ENCODE measurements at regions not wholly inside any gene's neighbourhood (a gene's known extent, or its start where the extent isn't known, plus 50 kb on each side); places are given as distances from the start of the nearest gene placed in this dataset.

GRCh38 chr13:105572401-105572800 lies 963.1 kb downstream of the EFNB2 start:
- no peak overlapping the region for H3K9ac ChIP-seq (replicated peaks in 1 of 4; ENCODE audit: extremely low read depth in 1 of 4, low read depth in 3 of 4, low read length in 3 of 4)
- no peak overlapping the region for H2AK5ac ChIP-seq (ENCODE audit: low read depth, low read length)
- no peaks in the 10 kb centered on the region for H3K4me1 ChIP-seq (replicated peaks in 1 of 4; ENCODE audit: control insufficient read depth in 3 of 4, insufficient read depth in 4 of 4, low read length in 3 of 4)
- POLR2A ChIA-PET (ENCODE audit: partially characterized antibody): no interaction called here
- H3K14ac ChIP-seq (ENCODE audit: insufficient read length): no peak overlapping the region
- no peak overlapping the region for H2BK15ac ChIP-seq (ENCODE audit: low read length)
- no peak overlapping the region for H3K4ac ChIP-seq (replicated peaks; ENCODE audit: insufficient read length, low read depth, low read length)
- H2BK120ac ChIP-seq (replicated peaks; ENCODE audit: low read depth, low read length): no peak overlapping the region
- H3K36me3 ChIP-seq (ENCODE audit: control insufficient read depth in 2 of 4, insufficient read depth in 4 of 4, low read length in 3 of 4): no peaks in the 10 kb centered on the region
- H2BK20ac ChIP-seq (ENCODE audit: low read length): no peak overlapping the region
- FAIRE-seq (no peak), DNase-seq (ENCODE audit: low read depth in 1 of 2, low spot score in 2 of 2) (no peak)
- no peak overlapping the region for H3K4me3 ChIP-seq (ENCODE audit: extremely low read depth in 1 of 4, insufficient read depth in 2 of 4, low read depth in 3 of 4, low read length in 4 of 4)
- H3K4me2 ChIP-seq (ENCODE audit: insufficient read depth in 1 of 2, low read depth in 2 of 2, low read length in 2 of 2): no peak overlapping the region
- H3K27me3 ChIP-seq (replicated peaks in 1 of 4; ENCODE audit: control insufficient read depth in 3 of 4, extremely low read depth in 1 of 4, insufficient read depth in 3 of 4, low read length in 3 of 4): no peaks in the 10 kb centered on the region
- no peaks in the 10 kb centered on the region for H3K23me2 ChIP-seq (ENCODE audit: low read depth, low read length)
- WGBS, 2 experiments (ENCODE audit: extremely low coverage in 1 of 2, insufficient coverage in 1 of 2, insufficient read length in 1 of 2, insufficient replicate concordance in 2 of 2, low coverage in 1 of 2, low lambda C conversion rate in 2 of 2, missing lambda C conversion rate in 1 of 2): 75% methylated on average over 1 of the region's 1 CpG; no CpG with 5 or more reads in 1 of the 2 experiments
- H4K20me1 ChIP-seq (replicated peaks in 1 of 2; ENCODE audit: control insufficient read depth in 1 of 2, insufficient read depth in 2 of 2, low read length in 2 of 2): no peaks in the 10 kb centered on the region
- no peak overlapping the region for H2BK5ac ChIP-seq (ENCODE audit: low read depth, low read length)
- CTCF ChIA-PET (ENCODE audit: partially characterized antibody): interaction anchor here (0.6 kb wide), 1 partner anchor 1636 kb away, joined by 3 read pairs; no protein-coding TSS in a partner anchor
- H3K18ac ChIP-seq (ENCODE audit: extremely low read depth, low read length): no peak overlapping the region
- no peak overlapping the region for H2BK12ac ChIP-seq (ENCODE audit: low read depth, low read length)
- H3K79me1 ChIP-seq (ENCODE audit: low read depth, low read length): no peaks in the 10 kb centered on the region
- H3K56ac ChIP-seq (replicated peaks; ENCODE audit: insufficient read length, low read depth, low read length): no peak overlapping the region
- H4K8ac ChIP-seq (ENCODE audit: extremely low read depth, insufficient read depth, low read length): no peak overlapping the region
- no peak overlapping the region for H3K23ac ChIP-seq (ENCODE audit: insufficient read length)
- H3K27ac ChIP-seq (ENCODE audit: low read depth, low read length): no peak overlapping the region
- no peak overlapping the region for H4K5ac ChIP-seq (ENCODE audit: insufficient read length, low read depth, low read length)
- peaks cover 2 to 4% of the 10 kb centered on the region in 2 experiments; a peak in 1 of 4 replicates for H3K9me3 ChIP-seq (ENCODE audit: insufficient read depth in 2 of 2, low read depth in 1 of 2, low read length in 1 of 2)
- H4K91ac ChIP-seq (replicated peaks; ENCODE audit: insufficient read length, low read length): no peak overlapping the region
- H2AFZ ChIP-seq (ENCODE audit: low read length): no peak overlapping the region
- H3K79me2 ChIP-seq (ENCODE audit: control insufficient read depth in 1 of 2, insufficient read depth in 2 of 2, low read length in 2 of 2): no peaks in the 10 kb centered on the region
- TF ChIP-seq SP4 (IDR thresholded peaks at IDR 0.05; ENCODE audit: low read length) (no peak), YY1 (IDR thresholded peaks at IDR 0.05; ENCODE audit: low read depth, low read length) (no peak), CHD1 (IDR thresholded peaks at IDR 0.05; ENCODE audit: low read depth, low read length) (no peak), CHD2 (IDR thresholded peaks at IDR 0.05; ENCODE audit: low read length) (no peak), BCL11A (IDR thresholded peaks at IDR 0.05; ENCODE audit: low read depth in 2 of 2, low read length in 2 of 2) (no peak)
- TF ChIP-seq, protein P1, sequence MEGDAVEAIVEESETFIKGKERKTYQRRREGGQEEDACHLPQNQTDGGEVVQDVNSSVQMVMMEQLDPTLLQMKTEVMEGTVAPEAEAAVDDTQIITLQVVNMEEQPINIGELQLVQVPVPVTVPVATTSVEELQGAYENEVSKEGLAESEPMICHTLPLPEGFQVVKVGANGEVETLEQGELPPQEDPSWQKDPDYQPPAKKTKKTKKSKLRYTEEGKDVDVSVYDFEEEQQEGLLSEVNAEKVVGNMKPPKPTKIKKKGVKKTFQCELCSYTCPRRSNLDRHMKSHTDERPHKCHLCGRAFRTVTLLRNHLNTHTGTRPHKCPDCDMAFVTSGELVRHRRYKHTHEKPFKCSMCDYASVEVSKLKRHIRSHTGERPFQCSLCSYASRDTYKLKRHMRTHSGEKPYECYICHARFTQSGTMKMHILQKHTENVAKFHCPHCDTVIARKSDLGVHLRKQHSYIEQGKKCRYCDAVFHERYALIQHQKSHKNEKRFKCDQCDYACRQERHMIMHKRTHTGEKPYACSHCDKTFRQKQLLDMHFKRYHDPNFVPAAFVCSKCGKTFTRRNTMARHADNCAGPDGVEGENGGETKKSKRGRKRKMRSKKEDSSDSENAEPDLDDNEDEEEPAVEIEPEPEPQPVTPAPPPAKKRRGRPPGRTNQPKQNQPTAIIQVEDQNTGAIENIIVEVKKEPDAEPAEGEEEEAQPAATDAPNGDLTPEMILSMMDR (IDR thresholded peaks at IDR 0.05; ENCODE audit: control extremely low read depth in 1 of 3, insufficient read depth in 1 of 3, low read depth in 1 of 3, low read length in 3 of 3): no peak
